Prostate gland (tissue), 2 donors: ENCODE measurements at regions not wholly inside any gene's neighbourhood (a gene's known extent, or its start where the extent isn't known, plus 50 kb on each side); places are given as distances from the start of the nearest gene placed in this dataset.

ENCODE experiments used
- DNase-seq: peaks from one replicate; pipeline ENCODE4 v3.0.0-alpha.2; 2019; ENCODE audit warnings: low spot score
- H3K27ac ChIP-seq, 2 donors: fragments of 200-600 bp; sonication (generic); 2 replicates each; pipeline ENCODE4 v1.5.1; 2017 to 2019
- H3K27me3 ChIP-seq: fragments of 200-600 bp; sonication (generic); replicated peaks from 2 replicates; pipeline ENCODE4 v1.5.1; 2019; ENCODE audit not compliant: insufficient read depth
- H3K36me3 ChIP-seq, 2 donors: fragments of 200-600 bp; sonication (generic); 1 replicate in 1 of 2; 2 replicates in 1 of 2; pipeline versions ENCODE4 v1.5.1 to v1.8.1; 2017 to 2019
- H3K4me1 ChIP-seq: fragments of 200-600 bp; sonication (generic); replicated peaks from 2 replicates; pipeline ENCODE4 v1.5.1; 2019
- H3K4me3 ChIP-seq, 2 donors: fragments of 200-600 bp; sonication (generic); 2 replicates each; pipeline ENCODE4 v1.5.1; 2017 to 2019
- H3K9me3 ChIP-seq: fragments of 200-600 bp; sonication (generic); 2 replicates; pipeline ENCODE4 v1.5.1; 2017
- CTCF ChIP-seq, 4 experiments: fragments of 200-600 bp in 2 of 4; fragments of 450-650 bp in 2 of 4; sonication (generic) in 2 of 4; IDR thresholded peaks; 1 replicate in 3 of 4; 2 replicates in 1 of 4; pipeline ENCODE4 v1.5.1; 2016 to 2019; ENCODE audit warnings: antibody characterized with exemption in 4 of 4, mild to moderate bottlenecking in 2 of 4, moderate library complexity in 2 of 4
- POLR2A ChIP-seq: fragments of 450-650 bp; IDR thresholded peaks from one replicate; pipeline ENCODE4 v1.6.1; 2016; ENCODE audit warnings: antibody characterized with exemption, mild to moderate bottlenecking
- POLR2AphosphoS5 ChIP-seq: sonication (generic); formaldehyde crosslinking; IDR thresholded peaks from one replicate; pipeline ENCODE4 v1.6.1; 2017; ENCODE audit warnings: antibody characterized with exemption
- WGBS: methylation state at CpG from one replicate; pipeline ENCODE4 v1.1.5; 2018; 5-methylcytosine and 5-hydroxymethylcytosine counted together
- intact Hi-C: fragments of 100-400 bp; cut with DNase I; formaldehyde crosslinking; loops from one replicate; pipeline ENCODE4 v1.14.2; 2022

- no peak for DNase-seq
- H3K9me3 ChIP-seq, result no peaks in the 10 kb centered on the region
- 35% methylated on average over 2 of the region's 2 CpGs for WGBS
- intact Hi-C loops, result no loop called here
- no peaks in the 10 kb centered on the region for H3K4me1 ChIP-seq
- TF ChIP-seq POLR2AphosphoS5 (no peak), POLR2A (no peak), CTCF (IDR thresholded peaks at IDR 0.05) (no peak)
- H3K36me3 ChIP-seq, result no peaks in the 10 kb centered on the region
- H3K27me3 ChIP-seq, result no peaks in the 10 kb centered on the region
- no peak overlapping the region for H3K4me3 ChIP-seq
- no peak overlapping the region for H3K27ac ChIP-seq
Measured at GRCh38 chr7:128145191-128145590, 95.9 kb upstream of the LEP start.

- H3K36me3 ChIP-seq, result no peaks in the 10 kb centered on the region
- 50% methylated on average over 4 of the region's 4 CpGs for WGBS
- no peaks in the 10 kb centered on the region for H3K9me3 ChIP-seq
- H3K4me3 ChIP-seq, result no peak overlapping the region
- no peak for DNase-seq
- TF ChIP-seq POLR2A (no peak), POLR2AphosphoS5 (no peak), CTCF (IDR thresholded peaks at IDR 0.05) (no peak)
- H3K27me3 ChIP-seq, result no peaks in the 10 kb centered on the region
- H3K27ac ChIP-seq, result no peak overlapping the region
- intact Hi-C loops, result no loop called here
- H3K4me1 ChIP-seq, result no peaks in the 10 kb centered on the region
Measured at GRCh38 chr7:128146052-128146451, 95.0 kb upstream of the LEP start.

GRCh38 chr7:128148676-128149075 lies 92.4 kb upstream of the LEP start:
- TF ChIP-seq POLR2AphosphoS5, result no peak
- no peak for TF ChIP-seq POLR2A
- TF ChIP-seq CTCF (IDR thresholded peaks at IDR 0.05), result no peak
- H3K9me3 ChIP-seq, result no peaks in the 10 kb centered on the region
- intact Hi-C loops, result no loop called here
- 49% methylated on average over 4 of the region's 4 CpGs for WGBS
- H3K27ac ChIP-seq, result no peak overlapping the region
- H3K36me3 ChIP-seq, result no peaks in the 10 kb centered on the region
- H3K4me1 ChIP-seq, result no peaks in the 10 kb centered on the region
- H3K27me3 ChIP-seq, result no peaks in the 10 kb centered on the region
- no peak overlapping the region for H3K4me3 ChIP-seq
- no peak for DNase-seq

- 79% methylated on average over 7 of the region's 7 CpGs for WGBS
- no peak overlapping the region for H3K27ac ChIP-seq
- no peak overlapping the region for H3K4me3 ChIP-seq
- TF ChIP-seq POLR2A (no peak), CTCF (IDR thresholded peaks at IDR 0.05) (no peak), POLR2AphosphoS5 (no peak)
- H3K36me3 ChIP-seq, result no peaks in the 10 kb centered on the region
- no peaks in the 10 kb centered on the region for H3K4me1 ChIP-seq
- DNase-seq, result no peak
- no peaks in the 10 kb centered on the region for H3K27me3 ChIP-seq
- intact Hi-C loops, result no loop called here
- no peaks in the 10 kb centered on the region for H3K9me3 ChIP-seq
Measured at GRCh38 chr7:128150223-128150865, 90.7 kb upstream of the LEP start.

GRCh38 chr7:128151635-128152034 lies 89.4 kb upstream of the LEP start:
- TF ChIP-seq POLR2A, result no peak
- TF ChIP-seq CTCF (IDR thresholded peaks at IDR 0.05), result no peak
- TF ChIP-seq POLR2AphosphoS5, result no peak
- intact Hi-C loops, result no loop called here
- Histone ChIP-seq H3K4me3 (no peak overlapping the region), H3K9me3 (no peaks in the 10 kb centered on the region), H3K27ac (no peak overlapping the region), H3K4me1 (no peaks in the 10 kb centered on the region), H3K27me3 (no peaks in the 10 kb centered on the region), H3K36me3 (no peaks in the 10 kb centered on the region)
- DNase-seq, result no peak
- WGBS, result 92% methylated on average over 9 of the region's 9 CpGs
